DOHH2 (cell line): ENCODE measurements at regions not wholly inside any gene's neighbourhood (a gene's known extent, or its start where the extent isn't known, plus 50 kb on each side); places are given as distances from the start of the nearest gene placed in this dataset.

Experiments
- CTCF ChIP-seq: fragments of 200-600 bp; sonication (generic); IDR thresholded peaks from one replicate; pipeline ENCODE4 v1.5.1; 2014; ENCODE audit warnings: antibody characterized with exemption, mild to moderate bottlenecking, low read depth, low read length; ENCODE audit not compliant: poor library complexity, severe bottlenecking
- EZH2phosphoT487 ChIP-seq: fragments of 200-600 bp; sonication (generic); IDR thresholded peaks from 2 replicates; pipeline ENCODE4 v1.6.1; 2017; ENCODE audit warnings: borderline replicate concordance, mild to moderate bottlenecking, antibody characterized with exemption, low read length, moderate library complexity, mixed read lengths

- TF ChIP-seq CTCF (no peak), EZH2phosphoT487 (no peak)
Measured at GRCh38 chr3:104903064-104903463, 463.6 kb upstream of the ALCAM start.
